Coronary artery (tissue), 2 donors: ENCODE measurements at regions not wholly inside any gene's neighbourhood (a gene's known extent, or its start where the extent isn't known, plus 50 kb on each side); places are given as distances from the start of the nearest gene placed in this dataset.

Experiments used
- DNase-seq: peaks from one replicate; pipeline ENCODE4 v3.0.0-alpha.2; 2017; ENCODE audit warnings: low spot score
- H3K27ac ChIP-seq, 2 donors: fragments of 200-600 bp; sonication (generic); one replicate each; pipeline ENCODE4 v1.5.1; 2016 to 2019
- H3K4me3 ChIP-seq: fragments of 200-600 bp; sonication (generic); 2 replicates; pipeline ENCODE4 v1.5.1; 2016; ENCODE audit warnings: mild to moderate bottlenecking, moderate library complexity
- TF ChIP-seq, protein P1 (sequence below): fragments of 200-600 bp; sonication (generic); IDR thresholded peaks from one replicate; pipeline ENCODE4 v1.5.1; 2019; ENCODE audit warnings: antibody characterized with exemption

DNA sequence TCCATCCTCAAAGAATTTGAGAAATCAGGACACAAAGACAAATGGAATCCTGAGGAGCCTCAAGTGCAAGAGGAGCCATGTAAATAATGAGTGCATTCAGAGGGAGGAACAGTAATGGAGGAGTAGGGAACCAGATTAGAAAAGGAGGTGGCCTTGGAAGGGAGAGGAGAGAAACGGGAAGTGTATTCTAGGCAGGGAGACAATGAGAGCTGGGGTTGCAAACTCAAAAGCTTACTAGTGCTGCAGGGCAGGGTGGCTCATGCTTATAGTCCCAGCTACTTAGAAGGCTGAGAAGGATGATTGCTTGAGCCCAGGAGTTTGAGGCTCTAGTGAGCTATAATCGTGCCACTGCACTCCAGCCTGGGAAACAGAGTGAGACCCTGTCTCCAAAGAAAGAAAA lies 113.2 kb upstream of the LSM6 start:
- H3K27ac ChIP-seq = no peak overlapping the region
- TF ChIP-seq, protein P1, sequence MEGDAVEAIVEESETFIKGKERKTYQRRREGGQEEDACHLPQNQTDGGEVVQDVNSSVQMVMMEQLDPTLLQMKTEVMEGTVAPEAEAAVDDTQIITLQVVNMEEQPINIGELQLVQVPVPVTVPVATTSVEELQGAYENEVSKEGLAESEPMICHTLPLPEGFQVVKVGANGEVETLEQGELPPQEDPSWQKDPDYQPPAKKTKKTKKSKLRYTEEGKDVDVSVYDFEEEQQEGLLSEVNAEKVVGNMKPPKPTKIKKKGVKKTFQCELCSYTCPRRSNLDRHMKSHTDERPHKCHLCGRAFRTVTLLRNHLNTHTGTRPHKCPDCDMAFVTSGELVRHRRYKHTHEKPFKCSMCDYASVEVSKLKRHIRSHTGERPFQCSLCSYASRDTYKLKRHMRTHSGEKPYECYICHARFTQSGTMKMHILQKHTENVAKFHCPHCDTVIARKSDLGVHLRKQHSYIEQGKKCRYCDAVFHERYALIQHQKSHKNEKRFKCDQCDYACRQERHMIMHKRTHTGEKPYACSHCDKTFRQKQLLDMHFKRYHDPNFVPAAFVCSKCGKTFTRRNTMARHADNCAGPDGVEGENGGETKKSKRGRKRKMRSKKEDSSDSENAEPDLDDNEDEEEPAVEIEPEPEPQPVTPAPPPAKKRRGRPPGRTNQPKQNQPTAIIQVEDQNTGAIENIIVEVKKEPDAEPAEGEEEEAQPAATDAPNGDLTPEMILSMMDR = no peak
- H3K4me3 ChIP-seq = no peak overlapping the region
- DNase-seq = no peak

DNA sequence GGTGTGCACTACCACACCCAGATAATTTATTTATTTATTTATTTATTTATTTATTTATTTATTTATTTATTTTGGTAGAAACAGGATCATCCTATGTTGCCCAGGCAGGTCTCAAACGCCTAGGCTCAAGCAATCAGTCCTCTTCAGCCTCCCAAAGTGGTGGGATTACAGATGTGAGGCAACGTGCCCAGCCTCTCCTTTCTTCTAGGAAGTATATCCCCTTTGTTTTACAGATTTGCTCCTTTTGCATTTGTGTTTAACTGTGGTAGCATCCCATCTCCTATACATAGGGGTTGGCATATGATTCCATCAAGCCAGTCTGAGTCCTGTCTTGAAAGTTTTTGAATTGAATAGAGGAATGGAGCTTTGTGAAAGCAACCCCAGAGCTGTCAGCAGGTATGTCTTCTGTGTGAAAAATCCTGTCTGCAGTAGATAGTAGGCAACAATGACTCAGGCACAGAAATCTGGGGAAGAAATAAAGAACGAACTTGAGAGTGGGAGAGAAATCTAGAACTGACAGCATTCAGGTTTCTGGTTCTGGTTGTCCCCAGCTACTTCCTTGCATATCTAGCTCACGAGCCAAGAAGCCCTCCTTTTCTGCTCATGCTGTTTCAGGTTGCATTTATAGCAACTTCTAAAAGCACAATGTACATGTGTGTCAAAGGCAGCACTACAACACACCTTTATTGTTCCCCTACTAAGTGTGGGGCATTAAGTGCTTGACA lies 113.7 kb upstream of the LSM6 start:
- TF ChIP-seq, protein P1 = no peak
- Histone ChIP-seq H3K27ac (no peak overlapping the region), H3K4me3 (no peak overlapping the region)
- no peak for DNase-seq

DNA sequence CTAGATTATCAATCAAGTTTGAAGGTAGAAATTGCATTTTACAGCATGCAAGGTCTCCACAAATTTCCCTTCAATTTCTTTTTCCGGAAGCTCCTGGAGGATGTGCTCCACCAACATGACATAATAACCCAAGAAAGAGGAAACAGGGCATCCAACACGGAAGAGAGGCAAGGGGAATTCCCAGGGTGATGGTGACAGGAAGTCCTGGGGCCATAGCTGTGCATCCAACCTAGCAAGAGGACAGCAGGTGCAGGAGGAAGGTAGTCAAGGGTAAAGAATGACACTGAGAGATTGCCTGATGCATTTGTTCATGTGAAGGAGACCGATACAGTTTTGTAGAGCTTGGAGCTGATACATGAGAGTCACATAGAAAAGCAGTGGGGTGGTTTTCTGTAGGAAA lies 115.7 kb upstream of the LSM6 start:
- no peak overlapping the region for H3K4me3 ChIP-seq
- H3K27ac ChIP-seq = no peak overlapping the region
- TF ChIP-seq, protein P1 = no peak
- DNase-seq = no peak

DNA sequence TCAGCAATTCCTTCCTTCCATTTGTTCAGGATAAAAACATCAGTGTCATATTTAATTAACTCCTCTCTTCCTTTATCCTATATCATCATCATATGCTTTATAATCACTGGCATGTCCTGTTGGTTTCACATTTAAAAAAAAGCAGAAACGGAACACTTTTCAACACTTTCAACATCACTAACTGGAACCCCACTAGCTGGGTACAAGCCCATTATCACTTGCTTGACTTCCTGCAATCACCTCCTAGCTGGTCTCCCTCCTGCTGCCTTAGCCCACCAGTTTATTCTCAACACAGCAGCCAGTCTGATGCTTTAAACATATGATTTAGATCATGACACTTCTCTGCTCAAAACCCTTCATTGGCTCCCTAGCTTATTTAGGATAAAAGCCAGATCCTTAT lies 116.4 kb upstream of the LSM6 start:
- TF ChIP-seq, protein P1 = no peak
- Histone ChIP-seq H3K27ac (no peak overlapping the region), H3K4me3 (no peak overlapping the region)
- no peak for DNase-seq

DNA sequence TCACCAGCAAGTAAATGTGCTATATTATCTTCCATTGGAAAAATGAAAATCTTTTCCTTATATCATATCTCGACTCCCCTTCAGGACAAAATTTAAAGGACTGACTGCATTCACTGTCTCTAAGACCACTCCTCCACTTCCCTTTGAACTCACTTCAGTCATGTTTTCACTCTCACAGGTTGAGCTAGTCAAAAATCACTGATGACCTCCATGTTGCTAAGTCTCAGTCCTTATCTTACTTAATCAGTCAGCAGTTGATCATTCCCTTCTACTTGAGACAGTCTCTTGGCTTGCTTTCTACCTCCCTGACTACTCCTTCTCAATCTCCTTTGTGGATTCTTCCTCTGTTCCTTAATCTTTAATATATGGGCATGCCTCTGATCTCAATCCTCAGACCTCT lies 117.0 kb upstream of the LSM6 start:
- TF ChIP-seq, protein P1 = no peak
- no peak for DNase-seq
- H3K27ac ChIP-seq = no peak overlapping the region

DNA sequence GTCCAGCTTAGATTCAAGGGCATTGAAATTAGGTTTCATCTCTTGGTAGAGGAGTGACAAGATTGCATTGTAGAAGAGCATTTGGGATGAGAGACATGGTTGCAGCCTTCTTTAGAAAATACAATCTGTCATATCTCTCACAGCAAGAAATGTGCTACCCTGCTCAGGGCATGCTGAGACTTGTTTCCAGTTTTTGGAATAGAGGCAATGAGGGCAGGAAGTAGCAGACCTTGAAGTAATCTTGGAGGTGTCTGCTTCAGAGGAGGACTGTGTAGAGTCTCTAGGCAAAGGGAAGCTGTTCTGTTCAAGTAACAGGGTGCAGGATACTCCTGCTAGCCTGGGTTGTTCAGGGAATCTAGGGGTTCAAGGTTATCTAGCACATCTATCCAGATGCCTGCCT lies 116.1 kb upstream of the ZNF827 start:
- TF ChIP-seq, protein P1 = no peak
- no peak for DNase-seq
- H3K4me3 ChIP-seq = no peak overlapping the region
- no peak overlapping the region for H3K27ac ChIP-seq

More for the DNA sequence above, 117.0 kb upstream of the LSM6 start:
- no peak overlapping the region for H3K4me3 ChIP-seq

DNA sequence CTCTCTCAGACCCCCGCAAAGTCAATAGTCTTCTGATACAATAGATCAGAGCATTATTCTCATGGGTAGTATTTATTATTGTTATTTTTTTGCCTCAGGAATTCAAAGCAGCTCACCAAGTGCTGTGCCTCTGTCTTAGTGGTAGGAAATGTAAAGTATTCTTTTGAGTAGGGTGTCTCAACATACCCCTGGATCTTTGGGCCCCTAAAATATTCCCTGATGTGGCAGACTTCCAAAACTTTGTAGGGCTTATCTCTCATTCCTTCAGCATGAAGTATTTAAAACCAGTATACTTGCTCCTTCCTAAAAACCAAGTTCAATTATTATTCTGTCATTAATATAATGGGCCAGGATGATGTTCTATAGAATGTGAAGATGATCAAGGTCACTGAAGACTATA lies 115.3 kb upstream of the ZNF827 start:
- no peak for DNase-seq
- Histone ChIP-seq H3K4me3 (no peak overlapping the region), H3K27ac (no peak overlapping the region)
- TF ChIP-seq, protein P1 = no peak
